ENCODE measurements at regions not wholly inside any gene's neighbourhood (a gene's known extent, or its start where the extent isn't known, plus 50 kb on each side); places are given as distances from the start of the nearest gene placed in this dataset.

GRCh38 chr13:112638157-112638750 is 50.3 kb upstream of the TUBGCP3 start:
- Histone ChIP-seq H3K27me3 (ENCODE audit: control insufficient read depth, insufficient read depth, low read length) (peaks cover 56% of the 10 kb centered on the region), H3K4ac (ENCODE audit: low read depth, low read length) (no peak overlapping the region), H3K4me3 (ENCODE audit: insufficient read depth, low read depth, low read length) (no peak overlapping the region), H2BK15ac (ENCODE audit: low read depth, low read length) (no peak overlapping the region), H3K9me1 (ENCODE audit: insufficient read depth, low read length) (no peaks in the 10 kb centered on the region), H3K36me3 (ENCODE audit: control insufficient read depth, insufficient read depth, low read length) (no peaks in the 10 kb centered on the region), H2BK5ac (ENCODE audit: low read depth, low read length, poor library complexity, severe bottlenecking) (no peak overlapping the region), H4K91ac (ENCODE audit: insufficient read depth, low read depth, low read length) (no peak overlapping the region), H2AK9ac (replicated peaks; ENCODE audit: low read depth, low read length, poor library complexity) (no peak overlapping the region), H3K4me1 (ENCODE audit: control insufficient read depth, insufficient read depth, low read length) (0 out of 2 replicates have a peak, but pooled peaks cover 2% of the 10 kb centered on the region), H2AFZ (replicated peaks; ENCODE audit: low read length, poor library complexity) (no peak overlapping the region), H3K27ac (ENCODE audit: insufficient read depth, low read length) (no peak overlapping the region), H2BK120ac (ENCODE audit: low read depth, low read length) (no peak overlapping the region), H3K79me1 (ENCODE audit: low read depth in 1 of 2, low read length in 2 of 2) (no peaks in the 10 kb centered on the region), H4K20me1 (ENCODE audit: insufficient read depth, low read length) (no peaks in the 10 kb centered on the region), H2AK5ac (ENCODE audit: low read depth, low read length) (no peak overlapping the region), H3K23ac (ENCODE audit: low read depth, low read length) (no peak overlapping the region), H4K8ac (ENCODE audit: low read depth in 2 of 2, low read length in 2 of 2) (no peak overlapping the region), H3K9me3 (ENCODE audit: control insufficient read depth, insufficient read depth, low read length) (no peaks in the 10 kb centered on the region), H3K14ac (replicated peaks; ENCODE audit: low read depth, low read length) (no peak overlapping the region), H3K18ac (ENCODE audit: low read depth, low read length) (no peak overlapping the region), H4K5ac (ENCODE audit: low read depth, low read length) (no peak overlapping the region), H2BK20ac (ENCODE audit: low read depth, low read length) (no peak overlapping the region), H3K56ac (ENCODE audit: extremely low read depth, insufficient read depth, low read length) (no peak overlapping the region), H3K4me2 (ENCODE audit: low read depth, low read length) (no peak overlapping the region), H3K9ac (ENCODE audit: low read depth, low read length) (no peak overlapping the region)
- ATAC-seq (ENCODE audit: low read depth): no peak
- dilution Hi-C loops (cut with HindIII; ENCODE audit: low sequenced_read_pairs, unreplicated experiment): no loop called here
- TF ChIP-seq, protein P1, sequence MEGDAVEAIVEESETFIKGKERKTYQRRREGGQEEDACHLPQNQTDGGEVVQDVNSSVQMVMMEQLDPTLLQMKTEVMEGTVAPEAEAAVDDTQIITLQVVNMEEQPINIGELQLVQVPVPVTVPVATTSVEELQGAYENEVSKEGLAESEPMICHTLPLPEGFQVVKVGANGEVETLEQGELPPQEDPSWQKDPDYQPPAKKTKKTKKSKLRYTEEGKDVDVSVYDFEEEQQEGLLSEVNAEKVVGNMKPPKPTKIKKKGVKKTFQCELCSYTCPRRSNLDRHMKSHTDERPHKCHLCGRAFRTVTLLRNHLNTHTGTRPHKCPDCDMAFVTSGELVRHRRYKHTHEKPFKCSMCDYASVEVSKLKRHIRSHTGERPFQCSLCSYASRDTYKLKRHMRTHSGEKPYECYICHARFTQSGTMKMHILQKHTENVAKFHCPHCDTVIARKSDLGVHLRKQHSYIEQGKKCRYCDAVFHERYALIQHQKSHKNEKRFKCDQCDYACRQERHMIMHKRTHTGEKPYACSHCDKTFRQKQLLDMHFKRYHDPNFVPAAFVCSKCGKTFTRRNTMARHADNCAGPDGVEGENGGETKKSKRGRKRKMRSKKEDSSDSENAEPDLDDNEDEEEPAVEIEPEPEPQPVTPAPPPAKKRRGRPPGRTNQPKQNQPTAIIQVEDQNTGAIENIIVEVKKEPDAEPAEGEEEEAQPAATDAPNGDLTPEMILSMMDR (conservative IDR thresholded peaks at IDR 0.05; ENCODE audit: low read depth, low read length): no peak
- no peak for TF ChIP-seq MXI1 (IDR thresholded peaks at IDR 0.05; ENCODE audit: borderline replicate concordance, low read depth, low read length)
- no peak for TF ChIP-seq RAD21 (IDR thresholded peaks at IDR 0.05; ENCODE audit: low read length)
- no peak for TF ChIP-seq BHLHE40 (IDR thresholded peaks at IDR 0.05; ENCODE audit: low read depth, low read length)
- TF ChIP-seq MAZ (IDR thresholded peaks at IDR 0.05; ENCODE audit: borderline replicate concordance, low read depth, low read length): no peak
- TF ChIP-seq ELK1 (IDR thresholded peaks at IDR 0.05; ENCODE audit: borderline replicate concordance, low read depth, low read length): no peak
- TF ChIP-seq CEBPB (IDR thresholded peaks at IDR 0.05; ENCODE audit: low read depth, low read length): no peak
- TF ChIP-seq SMC3 (IDR thresholded peaks at IDR 0.05; ENCODE audit: low read depth, low read length): no peak
- no peak for TF ChIP-seq FOS (IDR thresholded peaks at IDR 0.05; ENCODE audit: low read depth, low read length)
- TF ChIP-seq RFX5 (IDR thresholded peaks at IDR 0.05; ENCODE audit: low read depth, low read length): no peak
- TF ChIP-seq NFE2L2 (IDR thresholded peaks at IDR 0.05; ENCODE audit: low read depth, low read length): no peak
- no peak for TF ChIP-seq RCOR1 (IDR thresholded peaks at IDR 0.05; ENCODE audit: insufficient replicate concordance, low read length)
- 86% methylated on average over 10 of the region's 24 CpGs; no CpG with 5 or more reads in 1 of the 2 experiments for WGBS, 2 experiments (ENCODE audit: extremely low coverage in 2 of 2, insufficient read length in 1 of 2)
- no peak for DNase-seq
- BruUV-seq (replicated peaks): no TSS peak
- in situ Hi-C loops (cut with MboI; ENCODE audit: low sequenced_read_pairs): no loop called here
- POLR2A ChIA-PET (ENCODE audit: unreplicated experiment): no interaction called here
- intact Hi-C loops (cut with micrococcal nuclease): no loop called here
- CTCF ChIA-PET: interaction anchor here (0.5 kb wide), 1 partner anchor 32 kb away, joined by 3 read pairs; no protein-coding TSS in a partner anchor

All from IMR-90 (cell line).